Fibroblast of mammary gland (primary cell): ENCODE measurements at regions not wholly inside any gene's neighbourhood (a gene's known extent, or its start where the extent isn't known, plus 50 kb on each side); places are given as distances from the start of the nearest gene placed in this dataset.

Experiments
- DNase-seq: peaks from one replicate; pipeline ENCODE4 v3.0.0-alpha.2; 2010; ENCODE audit warnings: low read depth
- H3K4me3 ChIP-seq: 2 replicates; pipeline ENCODE4 v1.5.1; 2011; ENCODE audit warnings: low read depth, mild to moderate bottlenecking, low read length, moderate library complexity; ENCODE audit not compliant: control insufficient read depth
- TF ChIP-seq, protein P1 (sequence below): conservative IDR thresholded peaks from 2 replicates; pipeline ENCODE4 v1.5.1; 2011; ENCODE audit warnings: low read depth, low read length, inconsistent platforms; ENCODE audit not compliant: control insufficient read depth, insufficient read depth

DNA sequence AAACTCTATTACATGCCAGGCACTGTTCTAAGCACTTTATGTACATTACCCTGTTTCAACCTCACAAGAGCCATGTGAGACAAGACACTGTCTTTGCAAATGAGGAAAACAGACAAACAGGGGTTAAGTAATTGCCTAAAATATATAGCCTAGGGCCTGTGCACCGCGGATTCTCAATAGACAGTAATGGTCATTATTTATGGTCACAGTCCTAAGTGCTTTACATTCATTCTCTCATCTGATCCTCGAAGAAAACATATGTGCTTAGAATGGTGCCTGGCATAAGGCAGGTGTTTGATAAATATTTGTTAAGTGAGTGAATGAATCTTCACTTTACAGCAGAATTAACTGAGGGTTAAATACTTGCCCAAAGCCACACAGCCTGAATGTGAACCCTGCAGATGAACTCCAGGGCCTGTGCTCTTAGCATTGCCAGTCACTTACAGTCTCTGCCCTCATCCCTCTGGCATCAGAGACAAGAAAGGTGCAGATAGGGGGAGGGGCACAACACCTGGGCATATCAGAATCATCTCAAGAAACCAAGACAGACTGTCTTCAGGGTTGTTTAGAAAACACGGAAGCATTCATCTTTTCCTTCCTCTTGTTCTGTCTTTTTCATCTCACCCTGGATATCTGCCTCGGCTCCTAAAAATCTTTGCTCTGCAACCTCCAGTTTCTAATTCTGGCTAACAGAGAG, 92.8 kb upstream of the SASH1 start:
- no peak for DNase-seq
- H3K4me3 ChIP-seq, result no peak overlapping the region
- TF ChIP-seq, protein P1, sequence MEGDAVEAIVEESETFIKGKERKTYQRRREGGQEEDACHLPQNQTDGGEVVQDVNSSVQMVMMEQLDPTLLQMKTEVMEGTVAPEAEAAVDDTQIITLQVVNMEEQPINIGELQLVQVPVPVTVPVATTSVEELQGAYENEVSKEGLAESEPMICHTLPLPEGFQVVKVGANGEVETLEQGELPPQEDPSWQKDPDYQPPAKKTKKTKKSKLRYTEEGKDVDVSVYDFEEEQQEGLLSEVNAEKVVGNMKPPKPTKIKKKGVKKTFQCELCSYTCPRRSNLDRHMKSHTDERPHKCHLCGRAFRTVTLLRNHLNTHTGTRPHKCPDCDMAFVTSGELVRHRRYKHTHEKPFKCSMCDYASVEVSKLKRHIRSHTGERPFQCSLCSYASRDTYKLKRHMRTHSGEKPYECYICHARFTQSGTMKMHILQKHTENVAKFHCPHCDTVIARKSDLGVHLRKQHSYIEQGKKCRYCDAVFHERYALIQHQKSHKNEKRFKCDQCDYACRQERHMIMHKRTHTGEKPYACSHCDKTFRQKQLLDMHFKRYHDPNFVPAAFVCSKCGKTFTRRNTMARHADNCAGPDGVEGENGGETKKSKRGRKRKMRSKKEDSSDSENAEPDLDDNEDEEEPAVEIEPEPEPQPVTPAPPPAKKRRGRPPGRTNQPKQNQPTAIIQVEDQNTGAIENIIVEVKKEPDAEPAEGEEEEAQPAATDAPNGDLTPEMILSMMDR, result no peak

DNA sequence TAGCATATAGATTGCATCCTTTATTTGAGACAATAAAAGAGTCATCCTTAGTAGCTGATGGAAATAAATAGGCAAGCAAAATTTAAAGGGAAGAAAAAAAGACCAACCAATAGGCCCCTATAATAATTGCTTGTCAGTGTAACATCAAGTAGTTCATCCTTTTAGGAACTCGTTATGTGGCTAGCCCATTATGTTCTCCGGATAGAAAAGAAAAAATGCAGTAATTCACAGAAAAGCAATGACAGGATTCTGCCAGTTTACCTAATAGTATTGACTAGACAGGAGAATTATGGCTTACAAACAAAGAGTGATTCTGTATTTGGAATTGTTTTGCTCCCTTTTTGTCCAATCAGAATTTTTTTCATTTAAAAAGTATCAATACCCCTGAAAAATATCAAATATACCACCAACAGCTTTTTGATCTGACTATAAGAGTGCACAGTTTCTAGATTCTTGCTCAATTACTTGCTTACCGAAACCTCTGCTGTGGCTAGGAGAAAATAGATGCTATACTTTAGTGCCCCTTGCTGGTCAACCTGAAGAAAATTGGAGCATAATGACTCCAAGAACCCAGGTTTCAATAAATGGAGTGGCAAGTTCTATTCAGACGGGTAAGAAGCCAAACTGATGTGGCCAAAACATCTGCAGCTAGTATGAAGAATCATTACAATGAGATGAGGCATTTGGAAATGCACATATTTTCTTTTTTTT, 91.5 kb upstream of the SASH1 start:
- no peak overlapping the region for H3K4me3 ChIP-seq
- DNase-seq, result peak; percentile 84
- TF ChIP-seq, protein P1, result peak; percentile 70

- DNase-seq, result no peak
- no peak overlapping the region for H3K4me3 ChIP-seq
- TF ChIP-seq, protein P1, result no peak
Measured at GRCh38 chr6:148251891-148252290, 90.7 kb upstream of the SASH1 start.

GRCh38 chr6:148257810-148258209, 84.8 kb upstream of the SASH1 start:
- H3K4me3 ChIP-seq, result no peak overlapping the region
- TF ChIP-seq, protein P1, result no peak
- DNase-seq, result no peak

DNA sequence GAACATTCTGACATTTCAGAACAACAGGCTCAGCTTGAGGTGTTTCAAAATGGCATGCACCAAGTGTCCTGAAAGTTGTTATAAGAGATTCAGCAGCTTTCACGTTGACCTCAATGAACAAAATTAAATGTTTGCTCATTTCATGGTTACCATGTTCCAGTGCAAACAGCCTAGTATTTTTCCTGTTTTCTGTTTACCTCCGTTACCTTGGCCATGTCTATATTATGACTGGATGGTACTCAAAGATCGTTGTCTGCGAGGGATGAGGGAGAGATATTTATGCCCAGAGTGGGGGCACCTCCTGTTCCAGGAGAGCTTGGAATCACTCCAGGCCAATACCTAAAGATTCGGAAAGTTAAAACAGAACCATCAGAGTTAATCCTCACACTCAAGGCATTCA, 83.8 kb upstream of the SASH1 start:
- TF ChIP-seq, protein P1, result no peak
- no peak for DNase-seq
- H3K4me3 ChIP-seq, result no peak overlapping the region

DNA sequence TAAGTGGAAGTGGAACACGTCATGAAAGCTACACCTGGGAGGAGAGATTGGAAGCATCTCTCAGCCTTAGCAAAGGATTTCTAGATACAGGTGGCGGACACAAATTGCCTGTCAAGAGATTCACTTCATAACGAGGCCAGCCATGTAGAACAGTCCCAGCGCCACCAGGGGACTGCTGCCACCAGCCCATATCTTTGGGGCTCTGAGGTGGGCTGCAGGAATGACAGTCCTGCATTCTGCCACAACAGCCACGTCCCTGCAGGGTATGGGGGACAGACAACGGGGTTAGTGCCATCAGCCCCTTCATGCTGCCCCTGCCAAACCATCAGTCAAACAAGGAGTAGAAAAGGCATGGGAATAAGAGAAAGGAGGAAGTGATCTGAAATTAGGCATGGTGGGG, 81.2 kb upstream of the SASH1 start:
- H3K4me3 ChIP-seq, result no peak overlapping the region
- no peak for DNase-seq
- TF ChIP-seq, protein P1, result no peak
